IMR-90 (cell line): ENCODE measurements at regions not wholly inside any gene's neighbourhood (a gene's known extent, or its start where the extent isn't known, plus 50 kb on each side); places are given as distances from the start of the nearest gene placed in this dataset.

Experiments used
- ATAC-seq: fragments of 200-7000 bp; cut with Tn5 transposase; 2 replicates; pipeline ENCODE4 v1.9.1; 2020; ENCODE audit warnings: low read depth, mild to moderate bottlenecking, moderate library complexity
- BruUV-seq: library from RNA; stranded (reverse); fragments of 400-500 nt; replicated peaks from 2 replicates; lab custom pipeline; 2021; lab: Mats Ljungman, UMichigan
- CTCF ChIA-PET: fragments of 300-600 bp; formaldehyde crosslinking; extraction: SDS; loops from one replicate; lab custom pipeline; 2021; ENCODE audit warnings: antibody characterized with exemption; lab: Yijun Ruan, JAX
- POLR2A ChIA-PET: fragments of 300-600 bp; sonication (Branson Sonifier 250); formaldehyde crosslinking; loops from one replicate; lab custom pipeline; 2022; ENCODE audit warnings: antibody characterized with exemption; ENCODE audit not compliant: unreplicated experiment; lab: Charles Lee
- DNase-seq: peaks from one replicate; pipeline ENCODE4 v3.0.0; 2013
- H2AFZ ChIP-seq: replicated peaks from 2 replicates; pipeline ENCODE3; 2013; ENCODE audit warnings: low read length, mild to moderate bottlenecking; ENCODE audit not compliant: poor library complexity
- H2AK5ac ChIP-seq: 2 replicates; pipeline ENCODE4 v1.6.1; 2013; ENCODE audit warnings: low read depth, low read length, inconsistent platforms
- H2AK9ac ChIP-seq: replicated peaks from 2 replicates; pipeline ENCODE3; 2013; ENCODE audit warnings: mild to moderate bottlenecking, low read depth, low read length, moderate library complexity; ENCODE audit not compliant: poor library complexity
- H2BK120ac ChIP-seq: 2 replicates; pipeline ENCODE4 v1.6.1; 2013; ENCODE audit warnings: low read depth, low read length, inconsistent platforms
- H2BK15ac ChIP-seq: 3 replicates; pipeline ENCODE4 v1.6.1; 2013; ENCODE audit warnings: low read depth, low read length, inconsistent platforms
- H2BK20ac ChIP-seq: 2 replicates; pipeline ENCODE4 v1.6.1; 2013; ENCODE audit warnings: low read depth, mild to moderate bottlenecking, inconsistent platforms, low read length, moderate library complexity
- H2BK5ac ChIP-seq: 2 replicates; pipeline ENCODE4 v1.6.1; 2013; ENCODE audit warnings: mild to moderate bottlenecking, low read depth, low read length, inconsistent platforms; ENCODE audit not compliant: poor library complexity, severe bottlenecking
- H3K14ac ChIP-seq: replicated peaks from 2 replicates; pipeline ENCODE4 v1.6.1; 2013; ENCODE audit warnings: low read depth, low read length, inconsistent platforms
- H3K18ac ChIP-seq: 2 replicates; pipeline ENCODE4 v1.6.1; 2013; ENCODE audit warnings: low read depth, low read length, control low read depth
- H3K23ac ChIP-seq: 2 replicates; pipeline ENCODE4 v1.6.1; 2013; ENCODE audit warnings: low read depth, low read length, inconsistent platforms
- H3K27ac ChIP-seq: 2 replicates; pipeline ENCODE4 v1.5.1; 2013; ENCODE audit warnings: mild to moderate bottlenecking, control low read depth, low read length; ENCODE audit not compliant: insufficient read depth
- H3K27me3 ChIP-seq: 2 replicates; pipeline ENCODE4 v1.6.1; 2013; ENCODE audit warnings: low read length; ENCODE audit not compliant: control insufficient read depth, insufficient read depth
- H3K36me3 ChIP-seq: 2 replicates; pipeline ENCODE4 v1.6.1; 2013; ENCODE audit warnings: low read length, mixed read lengths; ENCODE audit not compliant: control insufficient read depth, insufficient read depth
- H3K4ac ChIP-seq: 2 replicates; pipeline ENCODE4 v1.6.1; 2013; ENCODE audit warnings: low read depth, low read length, inconsistent platforms
- H3K4me1 ChIP-seq: 2 replicates; pipeline ENCODE4 v1.6.1; 2013; ENCODE audit warnings: low read length, mixed read lengths; ENCODE audit not compliant: control insufficient read depth, insufficient read depth
- H3K4me2 ChIP-seq: 2 replicates; pipeline ENCODE4 v1.6.1; 2013; ENCODE audit warnings: low read depth, mild to moderate bottlenecking, control low read depth, low read length, moderate library complexity
- H3K4me3 ChIP-seq: 2 replicates; pipeline ENCODE4 v1.5.1; 2013; ENCODE audit warnings: low read depth, mild to moderate bottlenecking, control low read depth, low read length, moderate library complexity; ENCODE audit not compliant: insufficient read depth
- H3K56ac ChIP-seq: 2 replicates; pipeline ENCODE4 v1.6.1; 2013; ENCODE audit warnings: low read length, inconsistent platforms; ENCODE audit not compliant: insufficient read depth; ENCODE audit errors: extremely low read depth
- H3K79me1 ChIP-seq, 2 experiments: 2 replicates each; pipeline ENCODE4 v1.6.1; 2013; ENCODE audit warnings: low read length in 2 of 2, inconsistent platforms in 1 of 2, low read depth in 1 of 2
- H3K9ac ChIP-seq: 2 replicates; pipeline ENCODE4 v1.6.1; 2013; ENCODE audit warnings: low read depth, low read length, control low read depth
- H3K9me1 ChIP-seq: 2 replicates; pipeline ENCODE4 v1.6.1; 2013; ENCODE audit warnings: low read length, inconsistent platforms; ENCODE audit not compliant: insufficient read depth
- H3K9me3 ChIP-seq: 2 replicates; pipeline ENCODE4 v1.6.1; 2013; ENCODE audit warnings: low read length; ENCODE audit not compliant: control insufficient read depth, insufficient read depth
- H4K20me1 ChIP-seq: 2 replicates; pipeline ENCODE4 v1.6.1; 2013; ENCODE audit warnings: low read length, inconsistent platforms; ENCODE audit not compliant: insufficient read depth
- H4K5ac ChIP-seq: 2 replicates; pipeline ENCODE4 v1.6.1; 2013; ENCODE audit warnings: mild to moderate bottlenecking, low read depth, low read length, control low read depth
- H4K8ac ChIP-seq, 2 experiments: 2 replicates each; pipeline ENCODE4 v1.6.1; 2013; ENCODE audit warnings: low read depth in 2 of 2, low read length in 2 of 2, control low read depth in 1 of 2, inconsistent platforms in 1 of 2
- H4K91ac ChIP-seq: 2 replicates; pipeline ENCODE4 v1.6.1; 2013; ENCODE audit warnings: low read depth, low read length, inconsistent platforms; ENCODE audit not compliant: insufficient read depth
- BHLHE40 ChIP-seq: fragments of 150-350 bp; IDR thresholded peaks from 2 replicates; pipeline ENCODE4 v1.6.1; 2016; ENCODE audit warnings: mild to moderate bottlenecking, low read depth, low read length
- CEBPB ChIP-seq: IDR thresholded peaks from 2 replicates; pipeline ENCODE4 v1.6.1; 2012; ENCODE audit warnings: low read depth, low read length, improper control_type of control experiment
- CHD1 ChIP-seq: IDR thresholded peaks from 2 replicates; pipeline ENCODE4 v1.6.1; 2012; ENCODE audit warnings: low read depth, low read length, improper control_type of control experiment
- FOS ChIP-seq: fragments of 150-350 bp; IDR thresholded peaks from 2 replicates; pipeline ENCODE4 v1.6.1; 2016; ENCODE audit warnings: low read depth, low read length
- MAFK ChIP-seq: IDR thresholded peaks from 2 replicates; pipeline ENCODE4 v1.6.1; 2012; ENCODE audit warnings: low read depth, low read length, improper control_type of control experiment
- MAZ ChIP-seq: IDR thresholded peaks from 2 replicates; pipeline ENCODE4 v1.6.1; 2012; ENCODE audit warnings: low read depth, mild to moderate bottlenecking, low read length, improper control_type of control experiment, moderate library complexity, borderline replicate concordance
- NFE2L2 ChIP-seq: fragments of 150-350 bp; IDR thresholded peaks from 2 replicates; pipeline ENCODE4 v1.6.1; 2016; ENCODE audit warnings: low read depth, mild to moderate bottlenecking, low read length
- POLR2A ChIP-seq: IDR thresholded peaks from 2 replicates; pipeline ENCODE4 v1.6.1; 2012; ENCODE audit warnings: mild to moderate bottlenecking, low read depth, low read length
- RAD21 ChIP-seq: IDR thresholded peaks from 2 replicates; pipeline ENCODE4 v1.6.1; 2012; ENCODE audit warnings: low read length, improper control_type of control experiment
- WGBS, 2 experiments: methylation state at CpG; one replicate each; pipeline versions ENCODE4 v1.1.5 to v1.1.7; 2013; ENCODE audit warnings: missing lambda C conversion rate in 2 of 2; ENCODE audit not compliant: insufficient read length in 1 of 2; ENCODE audit errors: extremely low coverage in 2 of 2; 5-methylcytosine and 5-hydroxymethylcytosine counted together
- dilution Hi-C: fragments of 300-500 bp; cut with HindIII; formaldehyde crosslinking; loops from one replicate; pipeline ENCODE4 v1.14.3; 2018; ENCODE audit warnings: low sequenced_read_pairs; ENCODE audit not compliant: unreplicated experiment
- in situ Hi-C: fragments of 300-500 bp; cut with MboI; formaldehyde crosslinking; loops from 3 replicates; pipeline ENCODE4 v1.14.3; 2019; ENCODE audit warnings: low sequenced_read_pairs, inconsistent platforms, mixed read lengths
- intact Hi-C: fragments of 100-400 bp; cut with micrococcal nuclease; formaldehyde crosslinking; loops from 2 replicates; pipeline ENCODE4 v1.10.0; 2022

- no peak for DNase-seq
- Histone ChIP-seq H2AFZ (no peak overlapping the region), H3K18ac (no peak overlapping the region), H3K9ac (no peak overlapping the region), H4K91ac (no peak overlapping the region), H3K56ac (no peak overlapping the region), H3K27ac (no peak overlapping the region), H3K4ac (no peak overlapping the region), H3K4me1 (no peaks in the 10 kb centered on the region), H3K9me1 (no peaks in the 10 kb centered on the region), H2BK5ac (no peak overlapping the region), H3K14ac (no peak overlapping the region), H2BK120ac (no peak overlapping the region), H3K79me1 (no peaks in the 10 kb centered on the region), H2AK5ac (no peak overlapping the region), H2BK15ac (no peak overlapping the region), H4K20me1 (no peaks in the 10 kb centered on the region), H4K8ac (no peak overlapping the region), H3K4me2 (no peak overlapping the region), H3K23ac (no peak overlapping the region), H3K4me3 (no peak overlapping the region), H3K27me3 (no peaks in the 10 kb centered on the region), H4K5ac (no peak overlapping the region), H3K36me3 (no peaks in the 10 kb centered on the region), H2BK20ac (no peak overlapping the region), H2AK9ac (no peak overlapping the region), H3K9me3 (no peaks in the 10 kb centered on the region)
- WGBS, 2 experiments, result no CpG with 5 or more reads among the region's 2 CpGs
- in situ Hi-C loops, result no loop called here
- dilution Hi-C loops, result no loop called here
- ChIA-PET POLR2A (no interaction called here), CTCF (no interaction called here)
- ATAC-seq, result no peak
- BruUV-seq, result no TSS peak
- TF ChIP-seq MAFK (no peak), RAD21 (no peak), CHD1 (no peak), FOS (no peak), POLR2A (no peak), BHLHE40 (no peak), MAZ (no peak), CEBPB (no peak), NFE2L2 (no peak)
- intact Hi-C loops, result no loop called here
Measured at GRCh38 chr4:61024610-61025009, 175.5 kb upstream of the ADGRL3 start.
